HEK293T (cell line): ENCODE measurements at regions not wholly inside any gene's neighbourhood (a gene's known extent, or its start where the extent isn't known, plus 50 kb on each side); places are given as distances from the start of the nearest gene placed in this dataset.
"Not testable (repeated sequence)": the region's sequence is repeated elsewhere in the genome, so short reads cannot be mapped to it uniquely, and the experiment has no call there.

Experiments
- CTCF ChIA-PET: fragments of 350-600 bp; formaldehyde crosslinking; extraction: SDS; loops from one replicate; lab custom pipeline; 2021; ENCODE audit warnings: antibody characterized with exemption, inconsistent platforms; lab: Yijun Ruan, JAX
- POLR2A ChIA-PET: fragments of 350-600 bp; formaldehyde crosslinking; extraction: SDS; loops from one replicate; lab custom pipeline; 2020; ENCODE audit warnings: antibody characterized with exemption, inconsistent platforms; lab: Yijun Ruan, JAX
- DNase-seq: peaks from one replicate; pipeline ENCODE4 v3.0.0; 2012; ENCODE audit warnings: mixed read lengths; ENCODE audit errors: extremely low spot score
- ARNT ChIP-seq: fragments of 450-650 bp; IDR thresholded peaks from 2 replicates; pipeline ENCODE4 v1.6.1; 2017; ENCODE audit warnings: mild to moderate bottlenecking
- BHLHE40 ChIP-seq: fragments of 450-650 bp; IDR thresholded peaks from 2 replicates; pipeline ENCODE4 v1.6.1; 2016; ENCODE audit warnings: mild to moderate bottlenecking, moderate library complexity, borderline replicate concordance
- CTBP1 ChIP-seq: fragments of 450-650 bp; IDR thresholded peaks from 2 replicates; pipeline ENCODE4 v1.6.1; 2016; ENCODE audit warnings: borderline replicate concordance
- ELF4 ChIP-seq: fragments of 450-650 bp; IDR thresholded peaks from 2 replicates; pipeline ENCODE4 v1.6.1; 2017; ENCODE audit warnings: antibody characterized with exemption
- FOXA1 ChIP-seq: fragments of 450-650 bp; IDR thresholded peaks from 2 replicates; pipeline ENCODE4 v1.6.1; 2016; ENCODE audit warnings: mild to moderate bottlenecking
- FOXK2 ChIP-seq: fragments of 450-650 bp; IDR thresholded peaks from 2 replicates; pipeline ENCODE4 v1.6.1; 2016; ENCODE audit warnings: mild to moderate bottlenecking
- FOXM1 ChIP-seq: fragments of 450-650 bp; IDR thresholded peaks from 2 replicates; pipeline ENCODE4 v1.6.1; 2017; ENCODE audit warnings: mild to moderate bottlenecking, borderline replicate concordance
- HDGF ChIP-seq: fragments of 450-650 bp; IDR thresholded peaks from 2 replicates; pipeline ENCODE4 v1.6.1; 2017; ENCODE audit warnings: antibody characterized with exemption, borderline replicate concordance
- L3MBTL2 ChIP-seq: fragments of 450-650 bp; conservative IDR thresholded peaks from 2 replicates; pipeline ENCODE4 v1.6.1; 2016; ENCODE audit warnings: mild to moderate bottlenecking
- LEF1 ChIP-seq: fragments of 450-650 bp; IDR thresholded peaks from 2 replicates; pipeline ENCODE4 v1.6.1; 2017; ENCODE audit warnings: mild to moderate bottlenecking, borderline replicate concordance
- NFRKB ChIP-seq: fragments of 450-650 bp; IDR thresholded peaks from 2 replicates; pipeline ENCODE4 v1.6.1; 2016; ENCODE audit warnings: mild to moderate bottlenecking, moderate library complexity
- SP1 ChIP-seq: fragments of 450-650 bp; IDR thresholded peaks from 2 replicates; pipeline ENCODE4 v1.6.1; 2017
- SUZ12 ChIP-seq: fragments of 450-650 bp; IDR thresholded peaks from 2 replicates; pipeline ENCODE4 v1.6.1; 2016; ENCODE audit warnings: mild to moderate bottlenecking
- TARDBP ChIP-seq: fragments of 450-650 bp; IDR thresholded peaks from 2 replicates; pipeline ENCODE4 v1.6.1; 2016
- ZNF384 ChIP-seq: fragments of 450-650 bp; IDR thresholded peaks from 2 replicates; pipeline ENCODE4 v1.6.1; 2016
- TF ChIP-seq, protein P1 (sequence below): fragments of 450-650 bp; IDR thresholded peaks from 2 replicates; pipeline ENCODE4 v1.6.1; 2016

DNA sequence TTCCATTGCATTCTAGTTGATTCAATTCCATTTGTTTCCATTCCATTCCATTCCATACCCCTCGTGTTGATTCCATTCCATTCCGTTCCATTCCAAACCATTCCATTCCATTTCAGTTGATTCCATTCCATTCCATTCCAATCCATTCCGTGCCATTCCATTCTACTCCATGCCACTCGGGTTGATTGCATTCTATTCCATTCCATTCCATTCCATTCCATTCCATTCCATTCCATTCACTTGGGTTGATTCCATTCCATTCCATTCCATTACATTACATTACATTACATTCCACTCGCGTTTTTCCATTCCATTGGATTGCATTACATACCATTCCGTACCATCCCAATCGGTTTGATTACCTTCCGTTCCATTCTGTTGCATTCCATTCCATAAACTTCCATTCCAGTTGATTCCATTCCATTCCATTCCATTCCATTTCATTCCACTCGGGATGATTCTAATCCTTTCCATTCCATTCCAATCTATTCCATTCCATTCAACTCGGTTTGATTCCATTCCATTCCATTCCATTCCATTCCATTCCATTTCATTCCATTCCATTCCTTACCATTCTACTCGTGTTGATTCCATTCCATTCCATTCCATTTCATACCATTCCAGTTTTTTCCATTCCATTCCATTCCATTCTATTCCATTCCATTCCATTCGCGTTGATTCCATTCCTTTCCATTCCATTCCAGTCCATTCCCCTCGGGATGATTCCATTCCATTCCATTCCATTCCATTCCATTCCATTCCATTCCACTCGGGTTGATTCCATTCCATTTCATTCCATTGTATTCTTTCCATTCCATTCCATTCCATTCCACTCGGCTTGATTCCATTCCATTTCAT lies 1140.4 kb downstream of the RPIA start:
- POLR2A ChIA-PET: no interaction called here
- no peak for DNase-seq
- CTCF ChIA-PET: no interaction called here
- TF ChIP-seq SUZ12 (no peak), ELF4 (no peak), LEF1 (no peak), HDGF (no peak), ZNF384 (no peak), ARNT (no peak), BHLHE40 (no peak), CTBP1 (no peak)
- TF ChIP-seq, protein P1, sequence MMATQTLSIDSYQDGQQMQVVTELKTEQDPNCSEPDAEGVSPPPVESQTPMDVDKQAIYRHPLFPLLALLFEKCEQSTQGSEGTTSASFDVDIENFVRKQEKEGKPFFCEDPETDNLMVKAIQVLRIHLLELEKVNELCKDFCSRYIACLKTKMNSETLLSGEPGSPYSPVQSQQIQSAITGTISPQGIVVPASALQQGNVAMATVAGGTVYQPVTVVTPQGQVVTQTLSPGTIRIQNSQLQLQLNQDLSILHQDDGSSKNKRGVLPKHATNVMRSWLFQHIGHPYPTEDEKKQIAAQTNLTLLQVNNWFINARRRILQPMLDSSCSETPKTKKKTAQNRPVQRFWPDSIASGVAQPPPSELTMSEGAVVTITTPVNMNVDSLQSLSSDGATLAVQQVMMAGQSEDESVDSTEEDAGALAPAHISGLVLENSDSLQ: no peak

DNA sequence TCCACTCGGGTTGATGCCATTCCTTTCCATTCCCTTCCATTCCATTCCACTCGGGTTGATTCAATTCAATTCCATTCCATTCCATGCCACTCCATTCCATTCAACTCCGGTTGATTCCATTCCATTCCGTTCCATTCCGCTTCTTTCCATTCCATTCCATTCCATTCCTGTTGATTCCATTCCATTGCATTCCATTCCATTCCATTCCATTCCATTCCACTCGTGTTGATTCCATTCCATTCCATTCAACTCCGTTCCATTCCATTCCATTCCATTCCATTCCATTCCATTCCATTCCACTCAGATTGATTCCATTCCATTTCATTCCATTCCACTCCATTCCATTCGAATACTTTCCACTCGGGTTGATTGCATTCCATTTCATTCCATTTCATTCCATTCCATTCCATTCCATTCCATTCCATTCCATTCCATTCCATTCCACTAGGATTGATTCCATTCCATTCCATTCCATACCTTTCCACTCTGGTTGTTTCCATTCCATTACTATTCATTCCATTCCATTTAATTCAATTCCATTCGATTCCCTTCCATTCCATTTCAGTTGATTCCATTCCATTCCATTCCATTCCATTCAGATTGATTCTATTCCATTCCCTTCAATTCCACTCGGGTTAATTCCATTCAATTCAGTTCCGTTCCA lies 1141.8 kb downstream of the RPIA start:
- no peak for DNase-seq
- TF ChIP-seq FOXK2: no peak
- no peak for TF ChIP-seq CTBP1
- TF ChIP-seq, protein P1: no peak
- POLR2A ChIA-PET: no interaction called here
- CTCF ChIA-PET: no interaction called here

DNA sequence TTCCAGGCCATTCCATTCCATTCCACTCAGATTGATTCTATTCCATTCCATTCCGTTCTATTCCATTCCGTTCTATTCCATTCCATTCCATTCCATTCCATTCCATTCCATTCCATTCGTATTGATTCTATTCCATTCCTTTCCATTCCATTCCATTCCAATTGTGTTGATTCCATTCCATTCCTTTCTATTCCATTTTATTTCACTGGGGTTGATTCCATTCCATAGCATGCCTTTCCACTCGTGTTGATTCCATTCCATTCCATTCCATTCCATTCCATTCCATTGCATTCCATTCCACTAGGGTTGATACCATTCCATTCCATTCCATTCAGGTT lies 1142.3 kb downstream of the RPIA start:
- no peak for DNase-seq
- no peak for TF ChIP-seq SUZ12
- no peak for TF ChIP-seq ZNF384
- no peak for TF ChIP-seq BHLHE40
- TF ChIP-seq L3MBTL2: no peak
- TF ChIP-seq ARNT: no peak
- no peak for TF ChIP-seq LEF1
- no peak for TF ChIP-seq ELF4
- no peak for TF ChIP-seq FOXA1
- TF ChIP-seq NFRKB: no peak
- TF ChIP-seq FOXM1: no peak
- no peak for TF ChIP-seq SP1
- TF ChIP-seq FOXK2: no peak
- no peak for TF ChIP-seq CTBP1
- no peak for TF ChIP-seq HDGF
- TF ChIP-seq TARDBP: no peak
- TF ChIP-seq, protein P1: no peak
- POLR2A ChIA-PET: no interaction called here
- CTCF ChIA-PET: no interaction called here

DNA sequence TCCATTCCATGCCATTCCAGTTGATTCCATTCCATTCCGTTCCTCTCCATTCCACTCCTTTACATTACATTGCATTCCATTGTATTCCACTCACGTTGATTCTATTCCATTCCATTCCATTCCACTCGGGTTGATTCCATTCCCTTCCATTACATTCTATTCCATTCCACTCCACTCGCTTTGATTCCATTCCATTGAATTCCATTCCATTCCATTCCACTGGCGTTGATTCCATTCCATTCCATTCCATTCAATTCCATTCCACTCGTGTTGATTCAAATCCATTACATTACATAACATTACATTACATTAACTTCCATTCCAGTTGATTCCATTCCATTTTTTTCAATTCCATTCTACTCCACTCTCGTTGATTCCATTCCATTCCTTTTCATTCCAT lies 1142.8 kb downstream of the RPIA start:
- ChIA-PET POLR2A (no interaction called here), CTCF (no interaction called here)

DNA sequence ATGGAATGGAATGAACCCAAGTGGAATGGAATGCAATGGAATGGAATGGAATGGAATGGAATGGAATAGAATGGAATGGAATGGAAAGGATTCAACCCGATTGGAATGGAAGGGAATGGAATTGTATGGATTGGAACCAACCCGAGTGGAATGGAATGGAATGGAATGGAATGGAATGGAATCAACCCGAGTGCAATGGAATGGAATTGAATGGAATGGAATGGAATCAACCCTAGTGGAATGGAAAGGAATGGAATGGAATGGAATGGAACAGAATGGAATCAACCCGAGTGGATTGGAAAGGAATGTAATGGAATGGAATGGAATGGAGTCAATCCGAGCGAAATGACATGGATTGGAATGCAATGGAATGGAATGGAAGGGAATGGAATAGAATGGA lies 1144.9 kb downstream of the RPIA start:
- CTCF ChIA-PET, POLR2A ChIA-PET: not testable (repeated sequence)

More for the DNA sequence above, 1142.8 kb downstream of the RPIA start:
- no peak for DNase-seq
- TF ChIP-seq CTBP1 (no peak), ZNF384 (no peak), SP1 (no peak), TARDBP (no peak), FOXM1 (no peak), FOXK2 (no peak), ARNT (no peak), FOXA1 (no peak), BHLHE40 (no peak), SUZ12 (no peak)

DNA sequence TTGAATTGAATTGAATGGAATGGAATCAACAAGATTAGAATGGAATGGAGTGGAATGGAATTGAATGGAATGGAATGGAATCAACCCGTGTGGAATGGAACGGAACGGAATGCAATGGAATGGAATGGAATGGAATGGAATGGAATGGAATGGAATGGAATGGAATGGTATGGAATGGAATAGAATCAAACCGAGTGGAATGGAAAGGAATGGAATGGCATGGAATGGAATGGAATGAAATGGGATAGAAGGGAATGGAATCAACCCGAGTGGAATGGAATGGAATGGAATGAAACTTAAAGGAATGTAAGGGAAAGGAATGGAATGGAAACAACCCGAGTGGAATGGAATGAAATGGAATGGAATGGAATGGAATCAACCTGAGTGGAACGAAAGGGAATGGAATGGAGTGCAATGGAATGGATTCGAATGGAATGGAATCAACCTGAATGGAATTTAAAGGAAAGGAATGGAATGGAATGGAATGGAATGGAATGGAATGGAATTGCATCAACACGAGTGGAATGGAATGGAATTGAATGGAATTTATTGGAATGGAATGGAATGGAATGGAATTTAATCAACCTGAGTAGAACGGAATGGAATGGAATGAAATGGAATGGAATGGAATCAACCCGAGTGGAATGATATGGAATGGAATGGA lies 1146.6 kb downstream of the RPIA start:
- TF ChIP-seq ELF4 (no peak), FOXA1 (no peak), FOXK2 (no peak), BHLHE40 (no peak)
- TF ChIP-seq, protein P1: no peak
- DNase-seq: no peak
- ChIA-PET POLR2A (no interaction called here), CTCF (no interaction called here)

More for the DNA sequence above, 1144.9 kb downstream of the RPIA start:
- DNase-seq: not testable (repeated sequence)

DNA sequence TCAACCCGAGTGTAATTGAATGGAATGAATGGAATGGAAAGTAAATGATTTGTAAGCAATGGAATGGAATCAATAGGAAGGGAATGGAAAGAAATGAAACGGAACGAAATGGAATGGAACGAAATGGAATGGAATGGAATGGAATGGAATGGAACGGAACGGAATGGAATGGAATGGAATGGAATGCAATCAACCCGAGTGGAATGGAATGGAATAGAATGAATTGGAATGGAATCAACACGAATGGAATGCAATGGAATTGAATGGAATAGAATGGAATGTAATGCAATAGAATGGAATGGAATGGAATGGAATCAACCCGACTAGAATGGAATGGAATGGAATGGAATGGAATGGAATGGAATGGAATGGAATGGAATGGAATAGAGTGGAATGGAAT lies 1148.7 kb downstream of the RPIA start:
- CTCF ChIA-PET, DNase-seq: not testable (repeated sequence)

DNA sequence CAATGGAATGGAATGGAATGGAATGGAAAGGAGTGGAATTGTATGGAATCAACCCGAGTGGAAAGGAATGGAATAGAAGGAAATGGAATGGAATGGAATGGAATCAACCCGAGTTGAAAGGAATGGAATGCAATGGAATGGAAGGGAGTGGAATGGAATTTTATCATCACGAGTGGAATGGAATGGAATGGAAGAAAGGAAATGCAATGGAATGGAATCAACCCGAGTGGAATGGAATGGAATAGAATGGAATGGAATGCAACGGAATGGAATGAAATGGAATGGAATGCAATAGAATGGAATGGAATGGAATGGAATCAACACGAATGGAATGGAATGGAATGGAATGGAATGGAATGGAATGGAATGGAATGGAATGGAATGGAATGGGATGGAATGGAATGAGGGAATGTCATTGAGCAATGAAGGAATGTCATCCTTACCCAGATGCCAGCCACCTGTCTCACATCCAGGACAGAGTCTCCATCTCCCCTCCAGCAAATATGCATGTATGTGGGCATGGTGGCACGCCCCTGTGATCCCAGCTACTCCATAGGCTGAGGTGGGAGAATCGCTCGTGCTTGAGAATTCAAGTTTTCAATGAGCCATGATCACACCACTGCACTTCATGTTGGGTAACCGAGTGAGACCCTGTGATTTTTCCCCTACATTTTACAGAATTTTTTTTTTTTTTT lies 1149.5 kb downstream of the RPIA start:
- POLR2A ChIA-PET, DNase-seq, CTCF ChIA-PET: not testable (repeated sequence)

More for the DNA sequence above, 1148.7 kb downstream of the RPIA start:
- POLR2A ChIA-PET: not testable (repeated sequence)
